GM23338 (cell line): ENCODE measurements at regions not wholly inside any gene's neighbourhood (a gene's known extent, or its start where the extent isn't known, plus 50 kb on each side); places are given as distances from the start of the nearest gene placed in this dataset.

ENCODE experiments used
- ATAC-seq: fragments of 200-7000 bp; cut with Tn5 transposase; 3 replicates; pipeline ENCODE4 v1.9.1; 2020
- DNase-seq: peaks from one replicate; pipeline ENCODE4 v3.0.0-alpha.2; 2015; ENCODE audit warnings: low spot score
- H2AFZ ChIP-seq: fragments of 200-600 bp; sonication (generic); 2 replicates; pipeline ENCODE4 v1.8.0; 2016; ENCODE audit warnings: antibody characterized with exemption, mild to moderate bottlenecking, moderate library complexity
- H3F3A ChIP-seq: fragments of 200-600 bp; sonication (generic); replicated peaks from 2 replicates; pipeline ENCODE4 v1.8.0; 2017; ENCODE audit warnings: antibody characterized with exemption, mixed run types, low read depth
- H3K27ac ChIP-seq: fragments of 200-600 bp; sonication (generic); 2 replicates; pipeline ENCODE4 v1.6.1; 2016; ENCODE audit warnings: low read depth
- H3K27me3 ChIP-seq: fragments of 200-600 bp; sonication (generic); 2 replicates; pipeline ENCODE4 v1.8.0; 2016; ENCODE audit warnings: mild to moderate bottlenecking, mixed run types, moderate library complexity; ENCODE audit not compliant: insufficient read depth
- H3K36me3 ChIP-seq: fragments of 200-600 bp; sonication (generic); 2 replicates; pipeline ENCODE4 v1.8.0; 2016; ENCODE audit warnings: mild to moderate bottlenecking; ENCODE audit not compliant: insufficient read depth
- H3K4me1 ChIP-seq: fragments of 200-600 bp; sonication (generic); 2 replicates; pipeline ENCODE4 v1.8.0; 2016; ENCODE audit warnings: mild to moderate bottlenecking, moderate library complexity; ENCODE audit not compliant: insufficient read depth
- H3K4me2 ChIP-seq: fragments of 200-600 bp; sonication (generic); 2 replicates; pipeline ENCODE4 v1.7.1; 2017; ENCODE audit warnings: mixed run types
- H3K4me3 ChIP-seq: fragments of 200-600 bp; sonication (generic); 2 replicates; pipeline ENCODE4 v1.6.1; 2016; ENCODE audit warnings: mixed run types
- H3K79me2 ChIP-seq: fragments of 200-600 bp; sonication (generic); replicated peaks from 2 replicates; pipeline ENCODE4 v1.8.0; 2017; ENCODE audit warnings: mild to moderate bottlenecking; ENCODE audit not compliant: insufficient read depth
- H3K9me2 ChIP-seq: fragments of 200-600 bp; sonication (generic); 2 replicates; pipeline ENCODE4 v1.8.0; 2017; ENCODE audit not compliant: insufficient read depth
- H4K20me1 ChIP-seq: fragments of 200-600 bp; sonication (generic); replicated peaks from 2 replicates; pipeline ENCODE4 v1.8.0; 2017; ENCODE audit warnings: mild to moderate bottlenecking; ENCODE audit not compliant: insufficient read depth
- H3K27ac Mint-ChIP-seq: 2 replicates; pipeline ENCODE4 v1.8.0; 2020; ENCODE audit warnings: inconsistent platforms, mild to moderate bottlenecking, moderate library complexity, mixed read lengths
- H3K27me3 Mint-ChIP-seq: 3 replicates; pipeline ENCODE4 v1.8.0; 2022; ENCODE audit warnings: low read depth, mild to moderate bottlenecking, moderate library complexity, mixed read lengths, inconsistent platforms; ENCODE audit not compliant: insufficient read depth, poor library complexity
- H3K36me3 Mint-ChIP-seq: 3 replicates; pipeline ENCODE4 v1.8.0; 2021; ENCODE audit warnings: low read depth, mild to moderate bottlenecking, inconsistent platforms, moderate library complexity, mixed read lengths
- H3K4me1 Mint-ChIP-seq: 3 replicates; pipeline ENCODE4 v1.8.0; 2020; ENCODE audit warnings: mild to moderate bottlenecking, inconsistent platforms, mixed read lengths
- H3K4me3 Mint-ChIP-seq: 3 replicates; pipeline ENCODE4 v1.8.0; 2021; ENCODE audit warnings: moderate library complexity, mild to moderate bottlenecking, inconsistent platforms, mixed read lengths
- H3K9me3 Mint-ChIP-seq: 3 replicates; pipeline ENCODE4 v1.8.0; 2020; ENCODE audit warnings: moderate library complexity, mild to moderate bottlenecking, inconsistent platforms, mixed read lengths
- CREB1 ChIP-seq: fragments of 250-450 bp; sonication (Bioruptor Pico); IDR thresholded peaks from 2 replicates; pipeline ENCODE4 v1.5.0; 2020; ENCODE audit warnings: low read depth, mild to moderate bottlenecking, moderate library complexity
- CTCF ChIP-seq, 2 experiments: fragments of 200-600 bp in 1 of 2; sonication (generic) in 1 of 2; conservative IDR thresholded peaks; 2 replicates each; pipeline versions ENCODE4 v1.5.1 to v1.6.1; 2016 to 2017; ENCODE audit warnings: antibody characterized with exemption in 2 of 2, low read depth in 2 of 2, mild to moderate bottlenecking in 2 of 2, moderate library complexity in 1 of 2
- EZH2phosphoT487 ChIP-seq: fragments of 200-600 bp; sonication (generic); IDR thresholded peaks from one replicate; pipeline ENCODE4 v1.8.1; 2018; ENCODE audit warnings: antibody characterized with exemption; ENCODE audit not compliant: unreplicated experiment
- POLR2AphosphoS5 ChIP-seq: IDR thresholded peaks from 2 replicates; pipeline ENCODE4 v1.6.1; 2016; ENCODE audit warnings: antibody characterized with exemption, low read depth
- REST ChIP-seq: IDR thresholded peaks from one replicate; pipeline ENCODE4 v1.6.1; 2018; ENCODE audit warnings: antibody characterized with exemption; ENCODE audit not compliant: unreplicated experiment
- ZNF114 ChIP-seq: fragments of 250-450 bp; sonication (Bioruptor Pico); IDR thresholded peaks from 2 replicates; pipeline ENCODE4 v1.5.0; 2020; ENCODE audit warnings: mild to moderate bottlenecking, moderate library complexity
- TF ChIP-seq, protein P1 (sequence below): fragments of 250-450 bp; sonication (Bioruptor Pico); IDR thresholded peaks from 2 replicates; pipeline ENCODE4 v1.5.0; 2020; ENCODE audit warnings: mild to moderate bottlenecking, moderate library complexity

- Histone ChIP-seq H3F3A (no peaks in the 10 kb centered on the region), H4K20me1 (no peaks in the 10 kb centered on the region), H3K4me3 (no peak overlapping the region), H3K4me2 (no peak overlapping the region), H3K27ac (no peak overlapping the region), H3K79me2 (no peaks in the 10 kb centered on the region), H2AFZ (peak overlapping the region; percentile 45; the same call in 1 of the 2 replicates), H3K9me2 (no peaks in the 10 kb centered on the region), H3K27me3 (no peaks in the 10 kb centered on the region), H3K36me3 (no peaks in the 10 kb centered on the region), H3K4me1 (no peaks in the 10 kb centered on the region)
- Mint-ChIP-seq H3K4me1 (no peaks in the 10 kb centered on the region; the same call in 1 of the 3 replicates), H3K9me3 (peaks cover 6% of the 10 kb centered on the region), H3K4me3 (no peak overlapping the region), H3K27ac (no peak overlapping the region), H3K36me3 (no peaks in the 10 kb centered on the region; the same call in 1 of the 3 replicates), H3K27me3 (no peaks in the 10 kb centered on the region)
- TF ChIP-seq CTCF (conservative IDR thresholded peaks at IDR 0.05; ENCODE audit: low read depth in 2 of 2) (no peak), EZH2phosphoT487 (no peak), REST (no peak), POLR2AphosphoS5 (no peak), CREB1 (CRISPR knock-in tag) (no peak), ZNF114 (no peak)
- ATAC-seq (no peak), DNase-seq (no peak)
Observed at GRCh38 chr3:102827386-102827785, 392.6 kb downstream of the ZPLD1 start.

DNA sequence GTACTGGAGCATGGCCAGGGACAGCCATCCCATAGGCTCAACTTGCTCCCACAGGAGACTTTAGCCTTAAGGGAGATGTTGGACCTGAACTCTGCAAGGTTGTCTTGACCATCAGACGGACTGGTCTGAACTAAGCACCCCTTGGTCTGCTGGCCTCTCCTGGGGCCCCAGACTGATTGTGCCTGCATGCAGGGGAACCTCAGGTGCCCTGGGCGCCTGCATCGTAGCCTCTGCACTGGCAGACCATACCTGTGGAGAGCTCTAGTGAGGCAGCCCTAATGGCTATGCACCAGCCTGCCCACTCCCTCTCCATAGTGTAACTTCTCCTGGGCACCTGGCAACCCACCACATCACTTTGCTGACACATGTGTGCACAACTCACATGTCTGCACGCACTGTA lies 395.6 kb downstream of the ZPLD1 start:
- peaks cover 4% of the 10 kb centered on the region for H3K9me2 ChIP-seq
- no peak overlapping the region for H3K27ac Mint-ChIP-seq
- no peaks in the 10 kb centered on the region for H3K4me1 ChIP-seq
- no peak overlapping the region for H3K4me3 ChIP-seq
- H4K20me1 ChIP-seq: no peaks in the 10 kb centered on the region
- H3K27me3 Mint-ChIP-seq: no peaks in the 10 kb centered on the region
- no peaks in the 10 kb centered on the region; the same call in 1 of the 3 replicates for H3K4me1 Mint-ChIP-seq
- no peak overlapping the region for H2AFZ ChIP-seq
- no peaks in the 10 kb centered on the region for H3F3A ChIP-seq
- H3K79me2 ChIP-seq: no peaks in the 10 kb centered on the region
- no peaks in the 10 kb centered on the region for H3K27me3 ChIP-seq
- peaks cover 3% of the 10 kb centered on the region; the same call in 2 of the 3 replicates for H3K9me3 Mint-ChIP-seq
- DNase-seq: no peak
- no peak overlapping the region for H3K4me3 Mint-ChIP-seq
- H3K4me2 ChIP-seq: no peak overlapping the region
- no peaks in the 10 kb centered on the region for H3K36me3 ChIP-seq
- no peak overlapping the region for H3K27ac ChIP-seq
- no peaks in the 10 kb centered on the region; the same call in 2 of the 3 replicates for H3K36me3 Mint-ChIP-seq
- ATAC-seq: no peak
- TF ChIP-seq REST: no peak
- TF ChIP-seq, protein P1, sequence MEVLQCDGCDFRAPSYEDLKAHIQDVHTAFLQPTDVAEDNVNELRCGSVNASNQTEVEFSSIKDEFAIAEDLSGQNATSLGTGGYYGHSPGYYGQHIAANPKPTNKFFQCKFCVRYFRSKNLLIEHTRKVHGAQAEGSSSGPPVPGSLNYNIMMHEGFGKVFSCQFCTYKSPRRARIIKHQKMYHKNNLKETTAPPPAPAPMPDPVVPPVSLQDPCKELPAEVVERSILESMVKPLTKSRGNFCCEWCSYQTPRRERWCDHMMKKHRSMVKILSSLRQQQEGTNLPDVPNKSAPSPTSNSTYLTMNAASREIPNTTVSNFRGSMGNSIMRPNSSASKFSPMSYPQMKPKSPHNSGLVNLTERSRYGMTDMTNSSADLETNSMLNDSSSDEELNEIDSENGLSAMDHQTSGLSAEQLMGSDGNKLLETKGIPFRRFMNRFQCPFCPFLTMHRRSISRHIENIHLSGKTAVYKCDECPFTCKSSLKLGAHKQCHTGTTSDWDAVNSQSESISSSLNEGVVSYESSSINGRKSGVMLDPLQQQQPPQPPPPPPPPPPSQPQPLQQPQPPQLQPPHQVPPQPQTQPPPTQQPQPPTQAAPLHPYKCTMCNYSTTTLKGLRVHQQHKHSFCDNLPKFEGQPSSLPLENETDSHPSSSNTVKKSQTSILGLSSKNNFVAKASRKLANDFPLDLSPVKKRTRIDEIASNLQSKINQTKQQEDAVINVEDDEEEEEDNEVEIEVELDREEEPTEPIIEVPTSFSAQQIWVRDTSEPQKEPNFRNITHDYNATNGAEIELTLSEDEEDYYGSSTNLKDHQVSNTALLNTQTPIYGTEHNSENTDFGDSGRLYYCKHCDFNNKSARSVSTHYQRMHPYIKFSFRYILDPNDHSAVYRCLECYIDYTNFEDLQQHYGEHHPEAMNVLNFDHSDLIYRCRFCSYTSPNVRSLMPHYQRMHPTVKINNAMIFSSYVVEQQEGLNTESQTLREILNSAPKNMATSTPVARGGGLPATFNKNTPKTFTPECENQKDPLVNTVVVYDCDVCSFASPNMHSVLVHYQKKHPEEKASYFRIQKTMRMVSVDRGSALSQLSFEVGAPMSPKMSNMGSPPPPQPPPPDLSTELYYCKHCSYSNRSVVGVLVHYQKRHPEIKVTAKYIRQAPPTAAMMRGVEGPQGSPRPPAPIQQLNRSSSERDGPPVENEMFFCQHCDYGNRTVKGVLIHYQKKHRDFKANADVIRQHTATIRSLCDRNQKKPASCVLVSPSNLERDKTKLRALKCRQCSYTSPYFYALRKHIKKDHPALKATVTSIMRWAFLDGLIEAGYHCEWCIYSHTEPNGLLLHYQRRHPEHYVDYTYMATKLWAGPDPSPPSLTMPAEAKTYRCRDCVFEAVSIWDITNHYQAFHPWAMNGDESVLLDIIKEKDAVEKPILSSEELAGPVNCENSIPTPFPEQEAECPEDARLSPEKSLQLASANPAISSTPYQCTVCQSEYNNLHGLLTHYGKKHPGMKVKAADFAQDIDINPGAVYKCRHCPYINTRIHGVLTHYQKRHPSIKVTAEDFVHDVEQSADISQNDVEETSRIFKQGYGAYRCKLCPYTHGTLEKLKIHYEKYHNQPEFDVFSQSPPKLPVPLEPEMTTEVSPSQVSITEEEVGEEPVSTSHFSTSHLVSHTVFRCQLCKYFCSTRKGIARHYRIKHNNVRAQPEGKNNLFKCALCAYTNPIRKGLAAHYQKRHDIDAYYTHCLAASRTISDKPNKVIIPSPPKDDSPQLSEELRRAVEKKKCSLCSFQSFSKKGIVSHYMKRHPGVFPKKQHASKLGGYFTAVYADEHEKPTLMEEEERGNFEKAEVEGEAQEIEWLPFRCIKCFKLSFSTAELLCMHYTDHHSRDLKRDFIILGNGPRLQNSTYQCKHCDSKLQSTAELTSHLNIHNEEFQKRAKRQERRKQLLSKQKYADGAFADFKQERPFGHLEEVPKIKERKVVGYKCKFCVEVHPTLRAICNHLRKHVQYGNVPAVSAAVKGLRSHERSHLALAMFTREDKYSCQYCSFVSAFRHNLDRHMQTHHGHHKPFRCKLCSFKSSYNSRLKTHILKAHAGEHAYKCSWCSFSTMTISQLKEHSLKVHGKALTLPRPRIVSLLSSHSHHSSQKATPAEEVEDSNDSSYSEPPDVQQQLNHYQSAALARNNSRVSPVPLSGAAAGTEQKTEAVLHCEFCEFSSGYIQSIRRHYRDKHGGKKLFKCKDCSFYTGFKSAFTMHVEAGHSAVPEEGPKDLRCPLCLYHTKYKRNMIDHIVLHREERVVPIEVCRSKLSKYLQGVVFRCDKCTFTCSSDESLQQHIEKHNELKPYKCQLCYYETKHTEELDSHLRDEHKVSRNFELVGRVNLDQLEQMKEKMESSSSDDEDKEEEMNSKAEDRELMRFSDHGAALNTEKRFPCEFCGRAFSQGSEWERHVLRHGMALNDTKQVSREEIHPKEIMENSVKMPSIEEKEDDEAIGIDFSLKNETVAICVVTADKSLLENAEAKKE (CRISPR knock-in tag): no peak
